GM21367 (cell line): ENCODE measurements at regions not wholly inside any gene's neighbourhood (a gene's known extent, or its start where the extent isn't known, plus 50 kb on each side); places are given as distances from the start of the nearest gene placed in this dataset.
"Not testable (repeated sequence)": the region's sequence is repeated elsewhere in the genome, so short reads cannot be mapped to it uniquely, and the experiment has no call there.

Source experiments
- ATAC-seq: cut with Tn5 transposase; IDR thresholded peaks from one replicate; pipeline ENCODE4 v1.9.1; 2021; ENCODE audit not compliant: unreplicated experiment

DNA sequence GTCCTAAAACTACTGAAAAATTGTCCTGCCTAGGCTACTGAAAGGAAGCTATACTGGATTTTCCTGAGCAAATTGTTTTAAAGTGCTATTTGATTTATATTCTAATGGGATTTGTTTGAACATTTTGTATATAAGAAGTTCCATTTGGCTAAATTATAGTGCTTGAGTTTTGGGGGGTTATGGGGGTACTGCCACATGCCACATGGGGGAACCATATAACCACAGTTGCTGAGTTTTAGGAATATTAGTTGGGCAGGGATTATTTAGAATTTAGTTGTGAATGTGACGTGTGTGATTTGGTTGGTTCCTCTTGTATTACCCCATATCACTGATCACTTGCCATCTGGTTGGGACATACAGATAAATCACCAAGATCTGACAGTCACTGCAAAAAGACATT, 224.5 kb upstream of the TAPT1 start:
- ATAC-seq = no peak

DNA sequence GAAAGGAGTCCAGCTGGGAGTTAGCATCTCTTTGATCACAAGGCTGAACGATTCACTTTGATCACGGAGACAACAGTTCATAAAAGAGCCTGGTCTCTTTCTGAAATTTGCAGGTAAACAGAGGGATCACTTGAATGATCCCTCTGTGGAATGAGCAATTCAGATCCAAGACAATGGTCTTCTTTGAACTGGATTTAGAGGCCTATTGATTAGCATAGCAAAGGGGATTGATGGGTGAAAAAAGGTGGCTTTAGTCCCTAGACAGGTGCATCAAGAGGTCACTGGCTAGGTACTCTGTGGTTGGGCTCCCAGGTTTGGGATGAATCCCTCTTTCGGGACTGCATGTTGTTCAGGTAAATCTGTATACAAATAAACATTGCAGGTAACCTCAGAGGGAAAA, 223.8 kb upstream of the TAPT1 start:
- no peak for ATAC-seq

DNA sequence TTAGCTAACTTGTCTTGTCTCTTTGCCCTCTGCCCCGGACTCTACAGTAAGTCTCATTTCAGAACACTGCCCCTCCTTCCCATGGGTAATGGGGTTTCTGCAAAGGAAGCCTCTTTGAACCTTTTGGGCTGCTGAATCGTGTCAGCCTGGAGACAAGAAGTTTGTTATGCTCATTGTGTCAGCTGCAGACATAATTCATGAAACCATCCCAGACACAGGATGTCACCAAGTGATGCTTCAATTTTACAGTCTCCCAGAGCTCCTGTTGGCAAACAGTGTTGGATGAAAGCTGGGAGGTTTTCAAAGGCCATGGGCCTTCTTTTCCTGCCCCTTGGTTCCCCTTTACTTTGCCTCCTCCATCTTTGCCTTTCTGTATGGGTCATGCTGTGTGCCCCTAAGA, 223.1 kb upstream of the TAPT1 start:
- no peak for ATAC-seq

DNA sequence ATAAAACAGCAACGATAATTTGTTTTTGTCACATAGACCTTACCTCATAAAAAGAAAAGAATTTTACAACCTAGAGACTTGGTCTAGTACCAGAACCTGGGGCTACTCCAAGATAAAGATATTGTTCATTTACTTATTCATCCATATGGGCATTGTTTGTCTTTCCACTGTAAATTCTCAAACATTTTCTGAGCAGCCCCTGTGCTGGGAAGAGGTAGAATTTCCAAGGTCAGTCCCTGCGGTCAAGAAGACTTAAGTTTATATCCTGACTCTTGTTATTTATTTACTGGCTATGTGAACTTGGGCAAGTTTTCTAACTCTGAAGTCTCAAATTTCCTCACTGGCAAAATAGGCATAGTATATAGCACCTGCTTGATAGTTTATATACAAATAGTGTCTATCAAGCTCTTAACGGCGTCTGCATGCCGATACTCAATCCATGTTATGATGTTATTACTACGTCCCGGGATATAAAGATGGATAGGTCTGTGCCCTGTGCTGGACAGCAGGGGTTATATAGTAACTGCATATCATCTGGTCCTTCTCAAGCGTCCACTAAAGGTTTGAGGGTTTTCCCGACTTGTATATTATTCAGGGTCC, 222.1 kb upstream of the TAPT1 start:
- no peak for ATAC-seq

DNA sequence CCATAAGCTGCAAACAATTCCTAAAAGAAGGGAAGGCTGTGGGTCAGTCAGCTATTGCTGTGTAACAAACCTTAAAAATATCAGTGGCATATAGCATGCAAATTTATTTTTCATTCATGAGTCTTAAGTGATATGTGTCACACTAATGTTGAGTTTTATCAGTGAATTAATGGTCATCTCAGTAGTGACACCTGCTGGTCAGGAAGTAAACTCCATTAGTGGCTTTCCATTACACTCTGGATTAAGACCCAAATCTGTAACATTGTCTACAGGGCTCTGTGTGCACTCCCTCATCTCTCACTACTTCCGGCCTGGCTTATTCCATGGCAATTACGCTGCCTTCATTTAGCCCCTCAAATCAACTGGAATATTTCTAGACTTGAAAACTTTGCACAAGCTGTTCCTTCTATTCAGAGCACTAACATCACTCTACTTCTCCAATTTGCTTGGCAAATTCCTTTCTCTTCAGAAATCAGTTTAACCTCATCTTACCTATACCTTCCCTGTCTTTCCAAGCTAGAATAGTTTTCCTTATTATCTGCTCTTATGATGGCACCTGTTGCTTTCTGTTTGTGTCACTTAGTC, 217.3 kb upstream of the TAPT1 start:
- peak; percentile 84 for ATAC-seq

GRCh38 chr4:16442296-16442695, 216.0 kb upstream of the TAPT1 start:
- ATAC-seq = no peak

- ATAC-seq = no peak
These were observed 213.5 kb upstream of the TAPT1 start for GRCh38 chr4:16439768-16440167.

- no peak for ATAC-seq
These were observed 212.7 kb upstream of the TAPT1 start for GRCh38 chr4:16438986-16439385.

GRCh38 chr4:16437836-16438235, 211.6 kb upstream of the TAPT1 start:
- no peak for ATAC-seq

DNA sequence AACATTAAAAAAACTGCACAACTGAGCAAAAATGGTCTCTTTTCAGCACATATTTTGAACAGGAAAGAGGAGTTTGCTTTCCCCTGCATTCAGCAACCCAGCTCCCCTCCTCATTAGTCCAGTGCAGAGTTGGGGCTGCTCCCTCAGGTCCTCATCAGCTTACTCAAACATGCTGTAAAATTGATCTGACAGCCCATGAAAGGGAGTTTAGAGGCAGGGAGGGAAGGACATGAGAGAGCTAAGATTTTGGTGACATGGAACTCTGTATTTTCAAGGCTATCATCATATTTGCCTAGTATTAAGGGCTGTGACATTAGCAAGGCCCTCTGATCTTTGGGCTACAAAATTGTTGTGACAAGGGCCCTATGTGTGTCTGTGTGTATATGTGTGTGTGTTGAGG, 205.6 kb upstream of the TAPT1 start:
- ATAC-seq = no peak

DNA sequence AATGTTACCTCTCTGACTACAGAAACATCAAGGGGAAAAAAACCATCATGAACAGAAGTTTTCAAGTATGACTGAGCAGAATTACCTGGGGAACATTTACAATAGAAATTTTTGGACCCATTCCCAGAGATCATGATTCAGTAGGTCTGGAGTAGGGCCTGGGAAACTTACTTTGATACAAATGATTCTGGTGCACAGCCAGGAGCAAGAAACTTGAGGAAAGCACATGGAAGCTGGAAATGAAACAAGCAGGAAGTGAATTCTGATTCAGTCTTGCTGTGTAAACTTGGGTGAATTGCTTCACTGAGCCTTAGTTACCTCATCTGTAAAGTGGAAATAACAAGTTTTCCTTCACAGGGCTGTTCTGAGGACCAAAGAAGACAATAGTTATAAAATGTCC, 192.5 kb upstream of the TAPT1 start:
- no peak for ATAC-seq

- ATAC-seq = no peak
These were observed 190.9 kb upstream of the TAPT1 start for GRCh38 chr4:16417198-16417597.

DNA sequence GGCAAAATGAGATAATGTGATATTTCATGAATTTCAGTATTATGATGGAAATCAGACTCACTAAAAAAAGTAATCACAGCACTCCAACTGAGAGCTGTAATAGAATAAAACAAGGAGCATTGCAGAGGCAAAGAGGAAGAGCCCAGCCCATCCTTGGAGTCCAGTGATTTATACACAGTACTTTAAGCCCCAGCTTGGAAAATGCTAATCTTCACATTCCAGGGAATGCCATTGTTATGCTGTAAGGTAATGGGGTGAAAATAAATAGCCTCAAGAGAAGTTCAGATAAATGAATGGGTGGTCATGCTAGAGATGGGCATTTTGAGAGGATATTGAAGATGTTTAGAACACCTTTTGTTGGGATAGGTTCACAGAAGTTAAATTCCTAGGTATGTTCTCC, 190.3 kb upstream of the TAPT1 start:
- ATAC-seq = no peak

- no peak for ATAC-seq
These were observed 189.5 kb upstream of the TAPT1 start for GRCh38 chr4:16415751-16416150.

DNA sequence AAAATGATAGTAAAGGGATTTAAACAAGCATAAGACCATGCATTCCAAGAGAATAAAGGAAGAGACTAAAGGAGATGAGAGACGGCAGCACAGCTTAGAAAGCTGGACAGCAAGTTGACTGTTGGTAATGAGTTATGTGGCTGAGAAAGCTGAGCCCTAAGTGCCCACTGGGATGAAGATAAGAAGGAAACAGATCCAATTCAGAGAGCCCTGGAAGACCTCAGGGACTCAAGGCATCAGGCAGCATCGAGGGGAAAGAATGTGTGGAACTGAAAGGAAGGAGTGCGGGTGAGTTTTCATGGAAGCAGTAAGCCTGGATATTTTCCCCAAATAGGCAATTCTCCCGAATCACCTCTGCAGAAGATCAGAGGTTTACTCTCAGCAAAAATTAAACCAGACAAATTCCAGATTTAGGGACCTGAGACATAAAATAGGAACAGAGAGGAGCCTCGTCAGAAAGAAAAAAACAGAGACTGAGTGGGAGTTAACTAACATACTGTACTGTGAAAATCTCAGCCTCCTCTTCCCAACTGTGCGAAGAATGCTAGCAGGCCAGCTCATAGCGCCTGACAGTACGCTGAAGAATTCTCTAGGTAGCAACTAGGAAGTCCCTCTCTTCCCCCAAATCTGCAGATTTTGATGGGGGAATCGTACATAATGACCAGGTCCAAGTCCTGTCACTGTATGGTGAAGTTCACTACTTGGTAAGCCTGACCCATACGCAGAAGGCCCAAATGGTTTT, 187.7 kb upstream of the TAPT1 start:
- no peak for ATAC-seq

DNA sequence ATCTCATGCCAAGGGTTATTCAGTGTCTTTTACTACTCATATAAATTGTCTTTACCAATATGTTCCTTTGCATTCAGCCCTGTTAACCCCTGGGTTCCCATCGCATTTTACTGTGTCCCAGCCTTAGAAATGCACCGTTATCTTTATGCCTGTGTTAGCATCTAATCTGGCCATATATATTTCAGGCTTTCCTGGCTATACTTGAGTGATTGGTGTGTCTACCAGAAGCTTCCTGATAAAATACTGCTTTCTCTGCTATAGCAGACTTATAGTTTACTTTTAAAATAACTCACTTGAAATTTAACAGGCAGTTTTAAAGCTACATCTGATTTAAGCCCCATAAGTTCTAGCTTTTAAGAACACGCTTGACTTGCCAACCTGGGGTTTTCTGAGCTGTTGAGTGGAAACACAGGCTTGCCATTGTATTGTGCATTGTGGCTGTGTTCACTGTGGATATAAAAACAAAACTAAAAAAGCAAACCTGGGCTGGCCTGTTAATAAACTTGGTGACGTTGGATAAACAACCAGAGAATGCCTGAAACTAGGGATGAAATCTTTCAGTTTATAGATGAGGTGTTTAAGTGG, 185.3 kb upstream of the TAPT1 start:
- ATAC-seq = no peak

GRCh38 chr4:16393216-16393615, 166.9 kb upstream of the TAPT1 start:
- ATAC-seq = not testable (repeated sequence)

GRCh38 chr4:16391196-16391595, 164.9 kb upstream of the TAPT1 start:
- no peak for ATAC-seq

DNA sequence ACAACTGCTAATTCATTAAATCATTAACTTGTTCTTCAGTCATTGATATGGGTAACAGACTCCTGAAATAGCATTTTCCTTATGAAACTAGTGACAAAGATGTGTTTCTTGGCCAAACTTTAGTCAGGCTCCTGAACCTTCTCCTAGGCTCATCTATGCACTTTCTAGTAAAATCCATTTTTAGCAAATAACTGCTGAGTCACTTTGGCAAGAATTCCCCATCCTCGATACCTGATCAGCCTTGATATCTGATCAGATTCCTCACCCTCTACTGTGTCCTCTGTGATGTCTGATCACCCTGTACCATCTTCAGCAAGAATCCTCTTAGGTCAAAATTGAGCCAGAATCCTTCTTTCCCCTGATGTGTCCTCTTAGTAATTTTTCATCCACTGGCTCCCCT, 161.2 kb upstream of the TAPT1 start:
- ATAC-seq = no peak

DNA sequence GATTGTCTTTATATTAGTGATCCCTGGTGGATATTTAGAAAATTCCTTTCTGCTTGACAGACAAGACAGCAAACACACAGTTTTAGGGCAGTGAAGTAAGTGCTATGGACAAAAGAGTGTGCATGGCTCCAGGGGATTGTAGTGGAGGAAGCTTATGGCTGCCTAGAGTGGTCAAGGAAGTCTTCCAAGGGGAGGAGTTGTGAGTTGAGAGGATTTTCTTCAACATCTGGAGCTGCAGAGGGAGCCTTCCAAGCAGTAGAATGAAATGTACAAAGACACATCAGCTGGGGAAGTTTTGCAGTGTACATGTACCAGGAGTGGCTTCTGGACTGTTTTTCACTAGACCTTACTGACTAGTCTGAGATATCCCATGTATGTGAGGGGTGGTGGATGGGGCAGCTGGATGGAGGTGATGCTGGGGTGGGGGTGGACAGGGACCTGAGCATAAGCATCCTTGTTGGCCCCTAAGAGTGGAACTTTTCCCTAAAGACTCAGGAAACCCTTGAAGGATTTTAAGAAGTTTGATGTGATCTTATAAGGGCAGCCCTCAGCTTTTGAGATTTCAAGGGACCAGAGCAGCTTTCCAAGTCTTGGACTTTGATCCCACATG, 160.5 kb upstream of the TAPT1 start:
- ATAC-seq = no peak

- ATAC-seq = no peak
These were observed 158.3 kb upstream of the TAPT1 start for GRCh38 chr4:16384576-16384975.

DNA sequence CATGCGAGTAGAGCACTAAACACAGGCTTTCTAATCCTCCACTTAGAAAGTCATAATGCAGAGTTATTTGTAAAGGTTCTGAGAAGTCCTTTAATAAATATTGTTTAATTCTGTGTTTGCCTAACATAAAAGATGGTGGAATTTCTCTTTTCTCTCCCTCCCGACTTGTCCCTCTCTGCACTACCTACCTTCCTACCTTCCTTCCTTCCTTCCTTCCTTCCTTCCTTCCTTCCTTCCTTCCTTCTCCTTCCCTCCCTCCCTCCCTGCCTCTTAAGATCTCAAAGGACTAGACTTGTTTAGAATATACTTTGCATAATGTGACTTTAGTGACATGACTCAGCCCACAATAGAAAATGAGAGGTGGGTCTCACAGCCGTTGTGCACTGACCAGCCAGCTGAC, 156.3 kb upstream of the TAPT1 start:
- no peak for ATAC-seq
